Pancreas (tissue), 10 donors: ENCODE measurements at regions not wholly inside any gene's neighbourhood (a gene's known extent, or its start where the extent isn't known, plus 50 kb on each side); places are given as distances from the start of the nearest gene placed in this dataset.

Experiments used
- ATAC-seq, 4 donors: fragments of 200-7000 bp; cut with Tn5 transposase; one replicate each; pipeline versions ENCODE4 v1.8.0 to v1.9.1; 2020; ENCODE audit warnings: mild to moderate bottlenecking in 4 of 4, moderate library complexity in 4 of 4
- DNase-seq, 6 donors: peaks; one replicate each; pipeline ENCODE4 v3.0.0-alpha.2; 2020
- FAIRE-seq: peaks from 2 replicates; lab custom pipeline; 2012; peaks lifted over from hg19 to GRCh38; lab: Jason Lieb, UNC
- H3K27ac ChIP-seq, 4 donors: fragments of 200-600 bp; sonication (generic); 1 replicate in 3 of 4; 2 replicates in 1 of 4; pipeline versions ENCODE4 v1.5.0 to v1.8.0; 2020
- H3K27me3 ChIP-seq, 4 donors: fragments of 200-600 bp; one replicate each; pipeline ENCODE4 v1.8.0; 2021
- H3K36me3 ChIP-seq, 3 donors: fragments of 200-600 bp; sonication (generic) in 1 of 3; one replicate each; pipeline versions ENCODE4 v1.5.0 to v1.8.0; 2020 to 2021
- H3K4me1 ChIP-seq, 3 donors: fragments of 200-600 bp; one replicate each; pipeline ENCODE4 v1.8.0; 2021
- H3K4me3 ChIP-seq, 4 donors: fragments of 200-600 bp; sonication (generic) in 2 of 4; one replicate each; pipeline versions ENCODE4 v1.5.0 to v1.8.0; 2020 to 2021
- H3K9me3 ChIP-seq, 4 donors: fragments of 200-600 bp; one replicate each; pipeline ENCODE4 v1.8.0; 2021
- CTCF ChIP-seq, 4 donors: fragments of 200-600 bp; sonication (generic) in 3 of 4; IDR thresholded peaks; one replicate each; pipeline versions ENCODE4 v1.5.0 to v1.8.0; 2021; ENCODE audit warnings: antibody characterized with exemption in 4 of 4
- WGBS, 2 donors: extraction: QIAGEN DNeasy Blood & Tissue Kit; methylation state at CpG; one replicate each; pipeline ENCODE4 v1.1.7; 2013; 5-methylcytosine and 5-hydroxymethylcytosine counted together
- intact Hi-C, 3 donors: fragments of 100-400 bp; cut with DNase I; formaldehyde crosslinking; loops; one replicate each; pipeline versions ENCODE4 v1.11.1 to v1.14.2; 2022
- donor health status: healthy with polysubstance abuse.
- donor health status: DM: no; HTN: no; CAD: no; lungs with moderate emphysema.
- donor health status: DM: no; HTN: no; CAD: no.
- donor health status: control.
- donor health status: control.
- donor health status: Bipolar disorder and iron deficiency.
- donor health status: DM: yes; HTN: yes; CAD: no.
- donor health status: DM: no; HTN: no; CAD: no.
- donor health status: DM: no; HTN: no; CAD: no.
- donor health status: DM: yes; HTN: yes; CAD: no.

GRCh38 chr12:127360580-127360979 is 906.4 kb upstream of the TMEM132C start:
- FAIRE-seq (no peak), ATAC-seq (no peak), DNase-seq (no peak)
- Histone ChIP-seq H3K27ac (no peak overlapping the region), H3K4me1 (no peaks in the 10 kb centered on the region), H3K36me3 (no peaks in the 10 kb centered on the region), H3K4me3 (no peak overlapping the region), H3K27me3 (peaks cover 0 to 2% (median 0%) of the 10 kb centered on the region in 4 donors), H3K9me3 (no peaks in the 10 kb centered on the region)
- TF ChIP-seq CTCF (IDR thresholded peaks at IDR 0.05) = no peak
- intact Hi-C loops = no loop called here
- WGBS, 2 donors = 82 to 90% methylated on average over 6 of the region's 6 CpGs

GRCh38 chr12:127362121-127362520 is 904.8 kb upstream of the TMEM132C start:
- Histone ChIP-seq H3K36me3 (no peaks in the 10 kb centered on the region), H3K27ac (no peak overlapping the region), H3K4me3 (no peak overlapping the region), H3K27me3 (peaks cover 0 to 4% (median 0%) of the 10 kb centered on the region in 4 donors), H3K4me1 (no peaks in the 10 kb centered on the region), H3K9me3 (no peaks in the 10 kb centered on the region)
- 82 to 94% methylated on average over 4 of the region's 4 CpGs for WGBS, 2 donors
- ATAC-seq (no peak), DNase-seq (no peak), FAIRE-seq (no peak)
- intact Hi-C loops = no loop called here
- no peak for TF ChIP-seq CTCF (IDR thresholded peaks at IDR 0.05)

- no peak for DNase-seq
- no peak for ATAC-seq
- no peak for TF ChIP-seq CTCF (IDR thresholded peaks at IDR 0.05)
- no peak for FAIRE-seq
- no peaks in the 10 kb centered on the region for H3K36me3 ChIP-seq
- H3K9me3 ChIP-seq = no peaks in the 10 kb centered on the region
- H3K27ac ChIP-seq = no peak overlapping the region
- no peak overlapping the region for H3K4me3 ChIP-seq
- intact Hi-C loops = no loop called here
- WGBS, 2 donors = 42 to 44% methylated on average over 2 of the region's 2 CpGs
- H3K4me1 ChIP-seq = no peaks in the 10 kb centered on the region
- peaks cover 0 to 4% (median 0%) of the 10 kb centered on the region in 4 donors for H3K27me3 ChIP-seq
Measured at GRCh38 chr12:127363392-127363791, 903.6 kb upstream of the TMEM132C start.

- Histone ChIP-seq H3K4me3 (no peak overlapping the region), H3K27ac (no peak overlapping the region), H3K4me1 (no peaks in the 10 kb centered on the region), H3K27me3 (no peaks in the 10 kb centered on the region), H3K36me3 (no peaks in the 10 kb centered on the region), H3K9me3 (no peaks in the 10 kb centered on the region)
- TF ChIP-seq CTCF (IDR thresholded peaks at IDR 0.05) = no peak
- ATAC-seq (no peak), FAIRE-seq (no peak), DNase-seq (no peak)
- WGBS, 2 donors = 65 to 72% methylated on average over 4 of the region's 4 CpGs
- intact Hi-C loops = no loop called here
Measured at GRCh38 chr12:127373559-127373958, 893.4 kb upstream of the TMEM132C start.

GRCh38 chr12:127374447-127374846 is 892.5 kb upstream of the TMEM132C start:
- Histone ChIP-seq H3K4me3 (no peak overlapping the region), H3K4me1 (no peaks in the 10 kb centered on the region), H3K27me3 (no peaks in the 10 kb centered on the region), H3K36me3 (no peaks in the 10 kb centered on the region), H3K9me3 (no peaks in the 10 kb centered on the region), H3K27ac (no peak overlapping the region)
- no peak for FAIRE-seq
- ATAC-seq = no peak
- no peak for DNase-seq
- intact Hi-C loops = no loop called here
- TF ChIP-seq CTCF (IDR thresholded peaks at IDR 0.05) = no peak
